Nucleus accumbens (tissue), 56 donors: ENCODE measurements at regions not wholly inside any gene's neighbourhood (a gene's known extent, or its start where the extent isn't known, plus 50 kb on each side); places are given as distances from the start of the nearest gene placed in this dataset.

Source experiments
- DNase-seq, 56 donors: peaks; one replicate each; lab custom pipeline; 2025; lab: John Stamatoyannopoulos, UW

- no peak for DNase-seq
Measured at GRCh38 chr6:140879946-140880345, 1252.8 kb upstream of the GJE1 start.

GRCh38 chr6:140874066-140874465 lies 1258.7 kb upstream of the GJE1 start:
- no peak for DNase-seq

- no peak for DNase-seq
Measured at GRCh38 chr6:140872885-140873284, 1259.8 kb upstream of the GJE1 start.

GRCh38 chr6:140871911-140872310 lies 1260.8 kb upstream of the GJE1 start:
- no peak for DNase-seq

- DNase-seq, result no peak
Measured at GRCh38 chr6:140867336-140867735, 1265.4 kb upstream of the GJE1 start.

GRCh38 chr6:140858381-140858971 lies 1274.2 kb upstream of the GJE1 start:
- DNase-seq, result peak in 2 of 56 donors; percentile 1 to 2

GRCh38 chr6:140857739-140858380 lies 1274.9 kb upstream of the GJE1 start:
- peak in 1 of 56 donors; percentile 23 for DNase-seq

- no peak for DNase-seq
Measured at GRCh38 chr6:140855520-140855919, 1277.2 kb upstream of the GJE1 start.

- no peak for DNase-seq
Measured at GRCh38 chr6:140854318-140854717, 1278.4 kb upstream of the GJE1 start.

GRCh38 chr6:140850438-140850837 lies 1282.3 kb upstream of the GJE1 start:
- DNase-seq, result no peak

GRCh38 chr6:140849456-140849855 lies 1283.3 kb upstream of the GJE1 start:
- DNase-seq, result no peak

GRCh38 chr6:140847262-140847645 lies 1285.5 kb upstream of the GJE1 start:
- DNase-seq, result no peak

GRCh38 chr6:140846503-140847261 lies 1286.0 kb upstream of the GJE1 start:
- DNase-seq, result no peak

GRCh38 chr6:140845701-140846100 lies 1287.0 kb upstream of the GJE1 start:
- DNase-seq, result no peak

- DNase-seq, result no peak
Measured at GRCh38 chr6:140844167-140844566, 1288.6 kb upstream of the GJE1 start.

- DNase-seq, result no peak
Measured at GRCh38 chr6:140833408-140833807, 1299.3 kb upstream of the GJE1 start.

- no peak for DNase-seq
Measured at GRCh38 chr6:140830666-140831065, 1302.1 kb upstream of the GJE1 start.

- no peak for DNase-seq
Measured at GRCh38 chr6:140828856-140829255, 1303.9 kb upstream of the GJE1 start.

- no peak for DNase-seq
Measured at GRCh38 chr6:140827593-140827992, 1305.1 kb upstream of the GJE1 start.

- DNase-seq, result no peak
Measured at GRCh38 chr6:140825731-140826130, 1307.0 kb upstream of the GJE1 start.

GRCh38 chr6:140824595-140824994 lies 1308.1 kb upstream of the GJE1 start:
- DNase-seq, result no peak

GRCh38 chr6:140821196-140821595 lies 1311.5 kb upstream of the GJE1 start:
- DNase-seq, result no peak
